ENCODE measurements at regions not wholly inside any gene's neighbourhood (a gene's known extent, or its start where the extent isn't known, plus 50 kb on each side); places are given as distances from the start of the nearest gene placed in this dataset.

DNA sequence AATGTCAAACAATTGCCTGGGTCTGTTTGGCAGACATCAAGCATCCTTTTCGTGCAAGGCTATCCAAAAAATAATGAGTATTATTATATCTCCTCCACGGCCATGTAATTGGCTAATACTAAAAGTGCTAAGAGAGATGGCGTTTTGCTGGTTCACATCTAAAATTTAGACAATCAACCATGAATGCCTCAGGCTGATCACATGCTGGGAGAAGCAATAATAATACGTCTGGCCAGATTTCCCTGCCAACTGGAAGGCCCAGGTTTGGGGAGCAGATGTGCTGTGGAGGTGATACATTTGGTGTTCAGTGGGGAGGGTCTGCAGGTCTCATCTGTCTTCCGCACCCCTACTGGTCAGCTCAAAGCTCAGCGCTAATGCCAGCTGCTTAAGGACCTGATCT, 60.3 kb upstream of the CREB1 start:
- TF ChIP-seq GATA2 (IDR thresholded peaks at IDR 0.05; ENCODE audit: low read depth, low read length) (no peak), GATA3 (IDR thresholded peaks at IDR 0.05; ENCODE audit: low read depth, low read length) (no peak)

DNA sequence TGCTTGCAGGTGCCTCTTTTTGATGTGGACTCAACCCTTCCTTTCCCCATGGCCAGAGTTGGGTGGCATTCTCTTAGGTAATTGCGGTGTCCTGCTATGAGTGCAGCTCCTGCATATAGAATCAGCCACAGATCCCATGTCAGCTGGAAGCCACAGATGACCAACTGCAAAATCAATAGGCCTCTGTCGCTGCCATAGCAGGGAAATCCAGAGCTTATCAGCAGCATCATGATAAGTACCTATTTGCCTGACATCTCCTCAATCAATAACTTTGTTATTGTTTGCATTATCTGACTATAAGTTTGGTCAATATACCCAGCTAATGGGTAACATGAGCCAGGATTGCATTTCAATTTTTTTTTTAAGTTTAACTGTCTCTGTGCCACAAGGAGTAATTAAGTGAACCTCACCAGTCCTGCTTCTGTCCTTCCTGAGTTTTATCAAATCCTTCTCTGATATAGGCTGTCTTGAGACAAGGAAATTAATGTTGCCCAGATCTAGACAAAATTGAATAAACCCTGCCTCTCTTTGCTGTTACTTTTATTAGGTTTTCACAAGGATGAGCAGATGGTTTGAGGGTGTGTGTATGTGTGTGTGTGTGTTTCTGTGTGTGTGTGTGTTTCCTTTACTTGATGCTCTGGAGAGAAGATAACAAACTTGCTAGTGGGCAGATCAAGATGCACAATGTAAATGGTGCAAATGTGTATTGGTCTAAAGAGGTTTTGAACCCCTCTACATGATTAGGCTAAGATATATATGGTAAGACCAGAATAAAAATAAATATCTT, 59.6 kb upstream of the CREB1 start:
- TF ChIP-seq GATA2 (IDR thresholded peaks at IDR 0.05; ENCODE audit: low read depth, low read length) (peak; percentile 54; the same call in 1 of the 2 replicates), GATA3 (IDR thresholded peaks at IDR 0.05; ENCODE audit: low read depth, low read length) (peak; percentile 56; the same call in 1 of the 2 replicates)

DNA sequence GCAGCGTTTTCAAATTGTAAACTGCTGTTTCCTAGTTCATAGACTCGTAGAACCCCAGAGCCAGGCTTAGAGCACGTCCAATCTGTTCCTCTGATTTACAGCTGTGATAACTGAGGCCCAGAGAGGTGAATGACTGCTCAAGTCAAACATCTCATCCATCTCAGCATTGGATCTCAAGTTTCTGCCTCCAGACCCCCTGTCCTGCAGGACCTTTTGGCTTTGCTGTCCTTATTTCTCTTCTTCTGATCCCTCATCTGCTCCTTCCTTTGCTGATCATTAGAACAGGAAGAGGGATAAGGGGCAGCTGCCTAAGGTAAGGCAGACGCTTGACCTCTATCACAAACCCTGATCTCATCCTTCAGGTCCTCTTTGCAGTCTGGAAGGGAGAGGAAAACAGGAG, 58.5 kb upstream of the CREB1 start:
- TF ChIP-seq GATA2 (IDR thresholded peaks at IDR 0.05; ENCODE audit: low read depth, low read length) (no peak), GATA3 (IDR thresholded peaks at IDR 0.05; ENCODE audit: low read depth, low read length) (no peak)

DNA sequence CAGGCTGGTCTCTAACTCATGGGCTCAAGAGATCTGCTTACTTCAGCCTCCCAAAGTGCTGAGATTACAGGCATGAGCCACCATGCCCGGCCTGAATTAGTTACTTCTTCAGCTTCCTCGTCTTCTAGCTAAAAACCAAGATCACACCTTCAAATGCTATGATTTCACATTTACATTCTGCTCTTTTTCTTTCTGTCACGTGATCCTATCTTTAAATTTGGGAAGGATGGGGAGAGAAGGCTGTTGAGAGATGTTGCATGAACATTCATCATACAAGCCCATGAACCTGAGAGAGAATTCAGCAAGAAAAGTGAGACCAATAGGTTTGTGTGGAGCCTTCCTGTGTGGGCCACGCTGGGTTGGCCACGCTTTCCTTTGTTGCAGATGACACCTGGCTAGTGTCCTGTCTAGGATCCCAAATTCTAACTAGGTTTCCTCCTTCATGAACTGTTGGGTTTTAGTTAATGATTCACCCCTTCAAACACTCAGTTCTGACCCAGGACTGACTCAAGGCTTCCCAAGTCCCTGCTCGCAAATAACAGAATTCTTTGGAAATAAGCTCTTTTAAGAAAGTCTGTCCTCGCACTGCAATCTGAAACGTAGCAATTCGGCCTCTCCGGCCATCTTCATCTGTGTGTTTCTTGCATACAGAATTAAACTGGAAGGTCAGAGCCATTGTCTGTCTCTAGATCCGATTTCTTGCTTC, 57.3 kb upstream of the CREB1 start:
- TF ChIP-seq GATA2 (IDR thresholded peaks at IDR 0.05; ENCODE audit: low read depth, low read length) (no peak), GATA3 (IDR thresholded peaks at IDR 0.05; ENCODE audit: low read depth, low read length) (no peak)

DNA sequence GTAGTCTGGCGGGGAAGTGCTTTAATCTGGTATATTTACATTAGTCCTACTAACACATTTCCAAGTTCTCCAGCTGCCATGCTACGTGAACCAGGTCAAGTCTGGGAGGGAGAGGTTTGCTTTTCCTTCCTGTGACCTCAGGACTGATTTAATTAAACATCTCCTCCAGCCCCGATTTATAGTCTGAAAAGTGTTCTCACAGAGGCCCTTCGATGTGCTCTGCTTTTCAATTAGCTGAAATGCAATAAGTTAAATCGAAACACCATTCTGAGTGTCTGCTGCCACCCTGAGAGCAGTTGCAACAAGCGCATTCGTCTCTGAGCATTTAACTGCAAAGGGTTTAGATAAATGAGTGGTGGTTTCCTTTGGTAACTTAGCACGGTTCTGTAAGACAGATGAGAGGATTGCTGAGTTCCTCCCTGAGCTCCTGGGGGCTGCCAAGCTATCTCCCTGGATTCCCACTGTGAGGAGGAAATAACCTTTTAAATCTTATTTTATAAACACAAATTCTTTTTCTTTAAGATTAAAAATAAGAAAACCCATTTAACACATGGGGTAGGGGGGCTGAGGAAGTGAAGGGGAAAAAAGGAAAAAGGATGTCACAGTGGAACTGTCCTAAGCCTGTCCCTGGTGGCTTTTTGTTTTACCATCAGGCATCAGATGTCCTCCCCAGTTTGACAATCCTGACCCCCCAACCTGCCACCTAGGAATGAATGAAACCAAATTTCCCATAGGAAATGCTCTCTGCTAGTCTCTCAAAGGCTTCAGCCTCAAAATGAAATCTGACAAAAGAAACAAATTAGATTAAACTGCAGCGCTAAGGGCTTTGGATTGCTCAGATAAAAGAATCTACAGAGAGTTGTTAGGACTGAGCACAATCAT, 56.5 kb upstream of the CREB1 start:
- TF ChIP-seq GATA3 (IDR thresholded peaks at IDR 0.05; ENCODE audit: low read depth, low read length) (no peak), GATA2 (IDR thresholded peaks at IDR 0.05; ENCODE audit: low read depth, low read length) (no peak)

DNA sequence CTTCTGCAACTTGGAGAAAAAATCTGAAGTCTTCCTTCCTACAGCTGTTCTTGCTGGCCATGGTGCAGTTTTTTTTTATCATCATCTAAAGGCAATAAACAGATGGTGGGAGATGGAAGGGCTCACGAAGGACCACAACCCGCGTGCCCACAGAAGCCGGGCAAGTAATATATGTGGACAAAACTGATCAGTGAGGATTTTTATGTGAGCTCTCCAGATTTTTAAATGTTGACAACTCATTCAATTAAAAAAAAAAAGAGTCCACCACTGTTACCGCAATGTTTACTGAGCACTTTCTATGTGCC, 55.9 kb upstream of the CREB1 start:
- no peak for TF ChIP-seq GATA2 (IDR thresholded peaks at IDR 0.05; ENCODE audit: low read depth, low read length)
- TF ChIP-seq GATA3 (IDR thresholded peaks at IDR 0.05; ENCODE audit: low read depth, low read length), result no peak

DNA sequence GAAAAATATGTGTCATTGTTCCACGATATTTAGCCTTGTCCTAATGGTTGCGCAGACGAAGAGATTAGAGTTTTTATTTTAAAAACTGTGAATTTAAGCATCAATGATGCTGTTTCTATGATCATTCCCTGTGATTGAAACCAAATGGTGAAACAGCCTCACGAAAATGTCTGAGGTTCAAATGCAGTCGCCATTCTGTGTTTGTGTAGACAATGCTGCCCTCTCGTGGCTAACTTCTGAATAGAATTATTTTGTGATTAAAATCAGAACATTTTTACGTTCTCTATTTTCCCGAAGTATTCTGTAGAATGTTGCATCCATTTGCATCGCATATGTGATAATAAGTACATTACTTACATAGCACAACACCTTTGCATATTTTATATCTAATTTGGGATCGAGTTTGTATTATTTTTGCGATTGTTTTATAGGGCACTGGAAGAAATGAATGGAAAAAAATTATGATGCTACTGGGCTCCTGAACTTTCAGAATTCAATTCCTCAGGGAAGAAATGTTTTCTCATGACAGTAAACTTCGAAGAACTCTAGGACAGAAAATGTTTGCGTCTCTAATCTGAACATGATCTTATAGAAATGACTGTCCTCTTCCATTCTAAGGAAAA, 54.8 kb upstream of the CREB1 start:
- TF ChIP-seq GATA3 (IDR thresholded peaks at IDR 0.05; ENCODE audit: low read depth, low read length), result no peak
- no peak for TF ChIP-seq GATA2 (IDR thresholded peaks at IDR 0.05; ENCODE audit: low read depth, low read length)

DNA sequence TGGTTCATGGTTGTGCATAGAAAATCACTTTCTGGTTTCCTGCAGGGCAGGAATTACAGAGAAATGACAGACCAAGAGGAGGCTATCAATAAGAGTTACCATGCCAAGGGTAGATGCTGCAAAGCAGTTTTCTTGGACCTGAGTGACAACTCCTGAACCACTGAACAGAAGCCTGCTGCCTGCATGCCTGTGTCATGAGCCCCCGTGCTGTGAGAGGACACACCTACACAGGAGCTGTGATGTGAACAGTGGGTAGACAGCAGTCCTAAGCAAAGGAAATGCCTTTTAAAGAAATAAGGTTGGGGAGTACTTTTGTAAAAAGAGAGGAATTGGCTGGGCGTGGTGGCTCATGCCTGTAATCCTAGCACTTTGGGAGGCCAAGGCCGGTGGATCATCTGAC, 54.2 kb upstream of the CREB1 start:
- TF ChIP-seq GATA2 (IDR thresholded peaks at IDR 0.05; ENCODE audit: low read depth, low read length), result no peak
- TF ChIP-seq GATA3 (IDR thresholded peaks at IDR 0.05; ENCODE audit: low read depth, low read length), result no peak

DNA sequence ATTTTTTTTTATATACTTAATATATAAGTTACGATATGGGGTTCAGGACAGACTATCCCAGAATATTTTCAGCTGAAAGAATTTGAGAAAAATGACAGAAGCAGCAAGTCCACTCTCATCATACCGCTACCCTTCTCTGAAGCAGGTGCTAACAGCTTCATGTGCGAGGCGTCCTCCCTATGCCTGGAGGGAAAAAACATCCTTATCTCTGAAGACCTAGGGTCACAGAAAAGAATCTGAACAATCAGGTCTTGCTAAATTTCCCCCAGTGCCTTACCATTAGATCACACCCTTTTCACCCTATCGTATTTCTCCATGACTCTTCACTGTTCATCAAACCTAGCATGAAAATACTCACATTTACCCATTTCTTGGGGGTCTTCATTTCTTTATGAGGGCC, 51.9 kb upstream of the CREB1 start:
- no peak for TF ChIP-seq GATA2 (IDR thresholded peaks at IDR 0.05; ENCODE audit: low read depth, low read length)
- no peak for TF ChIP-seq GATA3 (IDR thresholded peaks at IDR 0.05; ENCODE audit: low read depth, low read length)

DNA sequence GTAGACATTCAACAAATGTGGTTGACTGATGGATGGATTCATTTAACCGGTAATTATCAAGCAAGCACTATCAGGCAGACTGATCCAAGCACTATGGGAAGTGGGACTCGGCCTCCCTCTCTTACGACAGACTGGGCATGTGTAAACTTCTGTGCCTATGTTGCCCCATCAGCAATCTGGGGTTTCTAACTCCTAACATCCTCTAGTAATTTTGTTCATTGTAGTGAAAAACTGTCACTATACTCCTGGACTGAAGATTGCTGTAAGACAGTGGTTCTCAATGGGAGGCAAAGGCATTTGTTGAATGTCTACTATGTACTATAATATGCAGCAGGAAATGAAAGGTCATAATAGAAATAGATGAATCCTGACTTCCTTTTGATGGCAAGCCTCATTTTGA, 51.2 kb upstream of the CREB1 start:
- TF ChIP-seq GATA2 (IDR thresholded peaks at IDR 0.05; ENCODE audit: low read depth, low read length) (no peak), GATA3 (IDR thresholded peaks at IDR 0.05; ENCODE audit: low read depth, low read length) (no peak)

DNA sequence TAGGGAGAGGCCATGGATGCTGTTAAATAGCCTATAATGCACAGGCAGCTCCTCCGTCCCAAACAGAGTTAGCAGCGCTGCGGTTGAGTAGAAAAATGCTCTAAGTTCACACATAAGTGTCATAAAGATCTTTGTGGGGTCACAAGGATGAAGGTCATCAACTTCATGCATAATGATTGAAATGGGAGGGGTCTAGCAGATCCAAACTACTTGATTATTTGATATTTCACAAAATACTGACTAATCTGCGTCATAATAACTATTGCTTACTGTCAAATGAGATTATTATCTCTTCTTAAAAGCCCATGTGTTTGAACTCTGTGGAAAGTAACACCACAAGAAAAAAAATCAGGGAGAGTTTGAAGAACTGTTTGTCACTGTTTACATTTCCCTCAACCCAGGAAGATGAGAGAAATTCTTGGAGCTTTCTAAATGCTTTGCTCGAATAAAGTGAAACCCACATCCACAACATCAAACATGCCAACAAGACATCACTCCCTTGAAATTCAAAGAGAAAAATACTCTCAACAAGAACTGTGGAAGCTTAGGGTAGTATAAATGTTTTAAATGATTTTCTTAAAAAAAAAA, 50.5 kb upstream of the CREB1 start:
- TF ChIP-seq GATA2 (IDR thresholded peaks at IDR 0.05; ENCODE audit: low read depth, low read length), result no peak
- no peak for TF ChIP-seq GATA3 (IDR thresholded peaks at IDR 0.05; ENCODE audit: low read depth, low read length)
